ENCODE measurements at regions not wholly inside any gene's neighbourhood (a gene's known extent, or its start where the extent isn't known, plus 50 kb on each side); places are given as distances from the start of the nearest gene placed in this dataset.
"Not testable (repeated sequence)": the region's sequence is repeated elsewhere in the genome, so short reads cannot be mapped to it uniquely, and the experiment has no call there.

DNA sequence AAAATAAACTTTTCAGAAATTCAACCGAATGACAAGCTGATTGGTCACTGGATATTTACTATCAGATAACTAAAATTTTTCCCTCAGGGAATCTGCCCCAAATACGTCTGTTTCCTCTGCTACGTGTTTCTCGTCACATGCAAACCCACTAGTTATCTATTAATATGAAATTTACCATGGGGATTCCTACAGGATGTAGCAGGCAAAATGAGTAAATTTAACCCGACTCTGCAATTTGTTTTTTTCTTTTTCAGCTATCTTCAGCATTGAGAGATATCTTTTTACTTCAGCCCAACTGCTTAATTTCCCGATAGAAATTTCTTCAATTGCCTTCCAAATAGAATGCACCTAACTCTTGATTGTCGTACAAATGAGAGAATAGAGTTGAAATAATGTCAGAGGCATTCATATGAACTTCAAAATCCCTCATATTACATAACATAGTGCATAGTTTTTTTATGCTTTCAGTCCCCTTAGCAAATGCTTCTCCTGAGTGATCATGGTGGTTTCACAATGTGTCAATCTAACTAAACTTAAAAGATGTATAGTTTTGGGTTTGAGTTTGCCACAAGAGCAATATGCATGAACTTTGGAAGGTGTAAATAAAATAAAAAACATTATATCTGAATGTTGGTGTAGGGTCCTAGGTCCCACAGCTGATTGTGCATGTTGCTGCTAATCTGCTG is 913.1 kb upstream of the GRIA3 start:
- no peak overlapping the region for H3K4me3 ChIP-seq (ENCODE audit: low read depth, low read length)
- TF ChIP-seq, protein P1, sequence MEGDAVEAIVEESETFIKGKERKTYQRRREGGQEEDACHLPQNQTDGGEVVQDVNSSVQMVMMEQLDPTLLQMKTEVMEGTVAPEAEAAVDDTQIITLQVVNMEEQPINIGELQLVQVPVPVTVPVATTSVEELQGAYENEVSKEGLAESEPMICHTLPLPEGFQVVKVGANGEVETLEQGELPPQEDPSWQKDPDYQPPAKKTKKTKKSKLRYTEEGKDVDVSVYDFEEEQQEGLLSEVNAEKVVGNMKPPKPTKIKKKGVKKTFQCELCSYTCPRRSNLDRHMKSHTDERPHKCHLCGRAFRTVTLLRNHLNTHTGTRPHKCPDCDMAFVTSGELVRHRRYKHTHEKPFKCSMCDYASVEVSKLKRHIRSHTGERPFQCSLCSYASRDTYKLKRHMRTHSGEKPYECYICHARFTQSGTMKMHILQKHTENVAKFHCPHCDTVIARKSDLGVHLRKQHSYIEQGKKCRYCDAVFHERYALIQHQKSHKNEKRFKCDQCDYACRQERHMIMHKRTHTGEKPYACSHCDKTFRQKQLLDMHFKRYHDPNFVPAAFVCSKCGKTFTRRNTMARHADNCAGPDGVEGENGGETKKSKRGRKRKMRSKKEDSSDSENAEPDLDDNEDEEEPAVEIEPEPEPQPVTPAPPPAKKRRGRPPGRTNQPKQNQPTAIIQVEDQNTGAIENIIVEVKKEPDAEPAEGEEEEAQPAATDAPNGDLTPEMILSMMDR (IDR thresholded peaks at IDR 0.05; ENCODE audit: low read depth, low read length), result no peak
- in situ Hi-C loops (cut with HindIII; ENCODE audit: low sequenced_read_pairs), result no loop called here
- no peak for DNase-seq (ENCODE audit: low read depth, low spot score)

DNA sequence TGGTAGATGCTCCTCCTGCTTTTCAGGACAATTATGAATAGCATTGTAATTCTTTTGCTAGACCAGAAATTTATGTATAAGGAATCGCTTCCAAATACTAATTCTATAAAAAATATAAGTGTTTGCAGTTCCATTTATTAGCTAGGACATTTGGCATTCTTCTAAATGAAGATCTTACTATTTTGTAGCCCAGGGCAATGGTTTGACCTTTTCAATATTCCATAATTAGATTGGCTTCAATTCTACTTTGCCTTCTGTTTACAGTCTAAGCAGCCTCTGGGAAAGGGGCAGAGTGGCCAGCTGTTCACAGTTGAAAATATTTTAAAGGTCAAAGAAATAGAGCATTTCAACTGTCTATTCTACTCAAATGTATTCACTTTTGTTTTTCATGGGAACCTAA is 912.1 kb upstream of the GRIA3 start:
- no peak overlapping the region for H3K4me3 ChIP-seq (ENCODE audit: low read depth, low read length)
- TF ChIP-seq, protein P1 (IDR thresholded peaks at IDR 0.05; ENCODE audit: low read depth, low read length), result no peak
- in situ Hi-C loops (cut with HindIII; ENCODE audit: low sequenced_read_pairs), result no loop called here
- no peak for DNase-seq (ENCODE audit: low read depth, low spot score)

DNA sequence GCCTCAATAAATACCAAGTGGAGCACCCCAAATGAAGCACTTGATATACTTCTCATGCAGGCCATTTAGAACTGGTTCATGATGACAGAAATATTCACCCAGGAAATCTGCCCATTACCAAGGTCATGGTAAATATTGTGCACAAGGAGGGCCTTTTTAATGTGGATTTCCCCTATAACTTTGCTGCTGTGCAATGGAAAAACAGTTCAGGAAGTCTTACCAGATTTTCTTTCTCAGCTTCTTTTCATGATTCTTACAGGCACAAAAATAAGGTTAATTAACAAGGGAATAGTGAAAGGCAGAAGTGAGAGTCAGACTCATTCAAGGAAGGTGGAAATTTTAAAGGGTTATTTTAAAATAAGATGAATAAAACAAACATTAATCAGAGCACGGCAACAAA is 904.3 kb upstream of the GRIA3 start:
- no peak for DNase-seq (ENCODE audit: low read depth, low spot score)
- TF ChIP-seq, protein P1 (IDR thresholded peaks at IDR 0.05; ENCODE audit: low read depth, low read length), result no peak
- in situ Hi-C loops (cut with HindIII; ENCODE audit: low sequenced_read_pairs), result no loop called here
- no peak overlapping the region for H3K4me3 ChIP-seq (ENCODE audit: low read depth, low read length)

DNA sequence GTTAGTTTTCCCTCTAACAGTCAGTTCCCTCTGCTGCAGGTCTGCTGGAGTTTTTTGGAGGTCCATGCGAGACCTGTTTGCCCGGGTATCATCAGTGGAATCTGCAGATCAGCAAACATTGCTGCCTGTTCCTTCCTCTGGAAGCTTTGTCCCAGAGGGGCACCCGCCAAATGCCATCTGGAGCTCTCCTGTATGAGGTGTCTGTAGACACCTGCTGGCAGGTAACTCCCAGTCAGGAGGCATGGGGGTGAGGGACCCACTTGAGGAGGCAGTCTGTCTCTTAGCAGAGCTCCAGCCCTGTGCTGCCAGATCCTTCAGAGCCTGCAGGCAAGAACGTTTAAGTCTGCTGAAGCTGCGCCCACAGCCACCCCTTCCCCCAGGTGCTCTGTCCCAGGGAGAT is 884.3 kb upstream of the GRIA3 start:
- DNase-seq (ENCODE audit: low read depth, low spot score); in situ Hi-C loops (cut with HindIII; ENCODE audit: low sequenced_read_pairs); H3K4me3 ChIP-seq (ENCODE audit: low read depth, low read length): not testable (repeated sequence)

DNA sequence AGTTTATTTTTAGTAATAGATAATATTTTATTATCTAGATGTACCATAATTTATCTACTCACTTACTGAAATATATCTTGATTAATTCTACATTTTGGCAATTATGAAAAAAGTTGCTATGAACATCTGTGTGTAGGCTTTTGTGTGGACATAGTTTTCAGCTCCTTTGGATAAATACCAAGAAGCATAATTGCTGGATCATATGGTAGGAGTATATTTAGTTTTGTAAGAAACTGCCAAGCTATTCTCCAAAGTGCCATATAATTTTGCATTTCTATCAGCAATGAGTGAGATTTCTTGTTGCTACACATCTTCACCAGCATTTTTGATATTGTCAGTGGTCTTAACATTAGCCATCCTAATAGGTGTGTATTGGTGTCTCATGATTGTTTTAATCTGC is 882.6 kb upstream of the GRIA3 start:
- DNase-seq (ENCODE audit: low read depth, low spot score), result no peak
- in situ Hi-C loops (cut with HindIII; ENCODE audit: low sequenced_read_pairs), result no loop called here
- TF ChIP-seq, protein P1 (IDR thresholded peaks at IDR 0.05; ENCODE audit: low read depth, low read length), result no peak
- H3K4me3 ChIP-seq (ENCODE audit: low read depth, low read length), result no peak overlapping the region

DNA sequence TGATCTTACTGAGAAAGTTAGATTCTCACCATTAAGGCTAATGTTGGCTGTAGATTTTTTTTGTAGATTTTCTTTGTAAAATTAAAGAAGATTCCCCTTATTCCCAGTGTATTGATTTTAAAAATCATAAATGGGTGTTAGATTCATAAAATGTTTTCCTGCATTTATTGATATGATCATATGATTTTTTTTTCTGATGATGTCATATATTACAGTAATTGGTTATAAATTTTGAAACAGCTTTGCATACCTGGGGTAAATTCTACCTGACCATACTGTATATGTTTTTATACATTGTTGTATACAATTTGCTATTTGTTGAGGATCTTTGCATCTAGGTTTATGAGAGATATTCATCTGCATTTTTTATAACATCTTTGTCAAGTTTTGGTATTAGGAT is 880.3 kb upstream of the GRIA3 start:
- DNase-seq (ENCODE audit: low read depth, low spot score), result no peak
- H3K4me3 ChIP-seq (ENCODE audit: low read depth, low read length), result no peak overlapping the region
- in situ Hi-C loops (cut with HindIII; ENCODE audit: low sequenced_read_pairs), result no loop called here
- TF ChIP-seq, protein P1 (IDR thresholded peaks at IDR 0.05; ENCODE audit: low read depth, low read length), result no peak

DNA sequence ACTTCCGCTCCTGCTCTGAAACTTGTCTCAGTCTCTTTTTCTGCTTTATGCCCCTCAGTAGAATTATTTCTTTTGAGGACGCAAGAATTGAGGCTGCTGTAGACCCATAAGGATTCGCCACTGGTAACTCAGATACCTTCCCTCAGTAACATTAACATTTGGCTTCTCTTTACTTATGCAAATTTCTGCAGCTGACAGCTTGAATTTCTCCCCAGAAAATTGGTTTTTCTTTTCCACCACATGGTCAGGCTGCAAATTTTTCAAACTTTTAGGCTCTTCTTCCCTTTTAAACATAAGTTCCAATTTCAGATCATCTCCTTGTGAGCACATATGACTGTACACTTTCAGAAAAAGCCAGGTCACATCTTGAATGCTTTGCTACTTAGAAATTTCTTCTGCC is 839.3 kb upstream of the GRIA3 start:
- in situ Hi-C loops (cut with HindIII; ENCODE audit: low sequenced_read_pairs), result no loop called here
- DNase-seq (ENCODE audit: low read depth, low spot score), result no peak
- H3K4me3 ChIP-seq (ENCODE audit: low read depth, low read length), result no peak overlapping the region
- TF ChIP-seq, protein P1 (IDR thresholded peaks at IDR 0.05; ENCODE audit: low read depth, low read length), result no peak
